ENCODE measurements at regions not wholly inside any gene's neighbourhood (a gene's known extent, or its start where the extent isn't known, plus 50 kb on each side); places are given as distances from the start of the nearest gene placed in this dataset.

DNA sequence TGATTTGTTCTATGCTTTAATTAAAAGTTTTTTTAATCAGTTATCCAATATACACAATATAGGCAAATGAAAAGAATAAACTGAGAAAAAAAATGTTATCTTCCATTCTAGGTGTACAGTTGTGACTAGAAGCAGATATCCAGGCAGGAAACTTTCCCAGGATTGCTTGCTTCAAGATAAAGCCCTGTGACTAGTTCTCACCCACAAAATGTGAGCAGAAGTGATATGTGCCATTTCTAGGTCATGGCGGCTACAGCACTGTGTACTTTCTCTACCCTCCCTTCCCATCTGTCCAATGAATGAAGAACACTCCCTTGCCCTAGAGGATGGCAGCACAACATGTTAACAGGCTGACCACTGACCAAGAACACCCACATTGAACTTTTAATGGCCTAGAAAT, 110.5 kb upstream of the STT3B start:
- Mint-ChIP-seq H3K4me1 (ENCODE audit: low read depth, unreplicated experiment) (peaks cover 18% of the 10 kb centered on the region), H3K27me3 (ENCODE audit: insufficient read depth, unreplicated experiment) (no peaks in the 10 kb centered on the region), H3K36me3 (ENCODE audit: insufficient read depth, unreplicated experiment) (no peaks in the 10 kb centered on the region), H3K9me3 (ENCODE audit: unreplicated experiment) (peaks cover 14% of the 10 kb centered on the region), H3K27ac (ENCODE audit: unreplicated experiment) (no peak overlapping the region), H3K4me3 (ENCODE audit: unreplicated experiment) (no peak overlapping the region)
- no peak for DNase-seq
- Histone ChIP-seq H3K4me3 (ENCODE audit: low read depth, low read length) (no peak overlapping the region), H3K9me3 (no peaks in the 10 kb centered on the region), H3K4me1 (peaks cover 7% of the 10 kb centered on the region; the same call in 1 of the 2 replicates), H3K27me3 (replicated peaks; ENCODE audit: control insufficient read depth, insufficient read depth, low read length) (no peaks in the 10 kb centered on the region), H3K36me3 (ENCODE audit: control insufficient read depth, insufficient read depth, low read length) (no peaks in the 10 kb centered on the region)
- TF ChIP-seq, protein P1, sequence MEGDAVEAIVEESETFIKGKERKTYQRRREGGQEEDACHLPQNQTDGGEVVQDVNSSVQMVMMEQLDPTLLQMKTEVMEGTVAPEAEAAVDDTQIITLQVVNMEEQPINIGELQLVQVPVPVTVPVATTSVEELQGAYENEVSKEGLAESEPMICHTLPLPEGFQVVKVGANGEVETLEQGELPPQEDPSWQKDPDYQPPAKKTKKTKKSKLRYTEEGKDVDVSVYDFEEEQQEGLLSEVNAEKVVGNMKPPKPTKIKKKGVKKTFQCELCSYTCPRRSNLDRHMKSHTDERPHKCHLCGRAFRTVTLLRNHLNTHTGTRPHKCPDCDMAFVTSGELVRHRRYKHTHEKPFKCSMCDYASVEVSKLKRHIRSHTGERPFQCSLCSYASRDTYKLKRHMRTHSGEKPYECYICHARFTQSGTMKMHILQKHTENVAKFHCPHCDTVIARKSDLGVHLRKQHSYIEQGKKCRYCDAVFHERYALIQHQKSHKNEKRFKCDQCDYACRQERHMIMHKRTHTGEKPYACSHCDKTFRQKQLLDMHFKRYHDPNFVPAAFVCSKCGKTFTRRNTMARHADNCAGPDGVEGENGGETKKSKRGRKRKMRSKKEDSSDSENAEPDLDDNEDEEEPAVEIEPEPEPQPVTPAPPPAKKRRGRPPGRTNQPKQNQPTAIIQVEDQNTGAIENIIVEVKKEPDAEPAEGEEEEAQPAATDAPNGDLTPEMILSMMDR (IDR thresholded peaks at IDR 0.05; ENCODE audit: insufficient read depth in 1 of 2, low read depth in 1 of 2, low read length in 1 of 2, severe bottlenecking in 1 of 2, unreplicated experiment in 1 of 2), result no peak
- intact Hi-C loops (cut with micrococcal nuclease; ENCODE audit: unreplicated experiment), result loop anchor here (5.0 kb wide), 1 partner anchor 45 kb away; no protein-coding TSS in a partner anchor
- BruUV-seq (replicated peaks), result no TSS peak
- ChIA-PET CTCF (no interaction called here), POLR2A (no interaction called here)

DNA sequence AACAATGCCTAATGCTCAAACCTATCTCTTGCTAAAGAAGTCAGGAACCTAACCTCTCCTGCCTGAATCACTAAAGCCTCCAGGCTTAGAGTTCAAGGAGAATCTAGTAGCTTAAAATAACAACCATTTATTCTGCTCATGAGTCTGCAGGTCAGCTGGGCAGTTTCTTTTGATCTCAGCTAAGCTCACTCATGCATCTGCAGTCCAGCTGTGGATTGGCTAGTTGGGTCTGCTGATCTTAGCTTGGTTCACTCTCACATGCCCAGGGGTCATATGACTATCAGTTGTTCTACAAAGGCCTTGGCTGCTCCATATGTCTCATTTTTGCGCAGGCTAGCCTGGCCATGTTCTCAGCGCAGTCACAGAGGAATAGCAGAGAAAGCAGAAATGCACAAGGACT, 109.2 kb upstream of the STT3B start:
- TF ChIP-seq, protein P1 (IDR thresholded peaks at IDR 0.05; ENCODE audit: insufficient read depth in 1 of 2, low read depth in 1 of 2, low read length in 1 of 2, severe bottlenecking in 1 of 2, unreplicated experiment in 1 of 2), result no peak
- H3K4me1 ChIP-seq, result peaks cover 7% of the 10 kb centered on the region; the same call in 1 of the 2 replicates
- Mint-ChIP-seq H3K4me1 (ENCODE audit: low read depth, unreplicated experiment) (peaks cover 18% of the 10 kb centered on the region), H3K4me3 (ENCODE audit: unreplicated experiment) (no peak overlapping the region), H3K27me3 (ENCODE audit: insufficient read depth, unreplicated experiment) (no peaks in the 10 kb centered on the region), H3K36me3 (ENCODE audit: insufficient read depth, unreplicated experiment) (no peaks in the 10 kb centered on the region), H3K9me3 (ENCODE audit: unreplicated experiment) (peaks cover 22% of the 10 kb centered on the region), H3K27ac (ENCODE audit: unreplicated experiment) (no peak overlapping the region)
- DNase-seq, result peak; percentile 21 to 51
- no TSS peak for BruUV-seq (replicated peaks)
- intact Hi-C loops (cut with micrococcal nuclease; ENCODE audit: unreplicated experiment), result loop anchor here (5.0 kb wide), 1 partner anchor 46 kb away; no protein-coding TSS in a partner anchor
- H3K27me3 ChIP-seq (replicated peaks; ENCODE audit: control insufficient read depth, insufficient read depth, low read length), result no peaks in the 10 kb centered on the region
- ChIA-PET POLR2A (no interaction called here), CTCF (no interaction called here)
- no peaks in the 10 kb centered on the region for H3K9me3 ChIP-seq
- H3K4me3 ChIP-seq (ENCODE audit: low read depth, low read length), result no peak overlapping the region
- H3K36me3 ChIP-seq (ENCODE audit: control insufficient read depth, insufficient read depth, low read length), result no peaks in the 10 kb centered on the region

DNA sequence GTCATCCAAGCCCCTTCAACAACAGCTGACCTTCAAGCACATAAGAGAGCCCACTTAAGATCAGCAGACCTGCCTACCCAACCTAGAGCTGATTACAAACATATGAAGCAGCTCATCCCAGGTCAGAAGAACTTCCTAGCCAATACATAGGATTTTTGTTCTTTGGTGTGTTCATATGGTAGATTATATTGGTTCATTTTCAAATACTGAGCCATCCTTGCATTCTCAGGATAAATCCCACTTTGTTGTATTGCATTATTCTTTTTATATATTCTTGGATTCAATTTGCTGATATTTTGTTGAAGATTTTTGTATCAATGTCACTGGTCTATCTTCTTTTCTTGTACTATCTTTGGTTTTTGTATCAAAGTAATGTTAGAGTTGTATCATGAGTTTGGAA, 107.3 kb upstream of the STT3B start:
- TF ChIP-seq, protein P1 (IDR thresholded peaks at IDR 0.05; ENCODE audit: insufficient read depth in 1 of 2, low read depth in 1 of 2, low read length in 1 of 2, severe bottlenecking in 1 of 2, unreplicated experiment in 1 of 2), result no peak
- Histone ChIP-seq H3K4me3 (ENCODE audit: low read depth, low read length) (no peak overlapping the region), H3K27me3 (replicated peaks; ENCODE audit: control insufficient read depth, insufficient read depth, low read length) (no peaks in the 10 kb centered on the region), H3K4me1 (peaks cover 2% of the 10 kb centered on the region; the same call in 1 of the 2 replicates), H3K9me3 (no peaks in the 10 kb centered on the region), H3K36me3 (ENCODE audit: control insufficient read depth, insufficient read depth, low read length) (no peaks in the 10 kb centered on the region)
- intact Hi-C loops (cut with micrococcal nuclease; ENCODE audit: unreplicated experiment), result no loop called here
- H3K36me3 Mint-ChIP-seq (ENCODE audit: insufficient read depth, unreplicated experiment), result no peaks in the 10 kb centered on the region
- DNase-seq, result no peak
- no TSS peak for BruUV-seq (replicated peaks)
- peaks cover 31% of the 10 kb centered on the region for H3K9me3 Mint-ChIP-seq (ENCODE audit: unreplicated experiment)
- ChIA-PET POLR2A (no interaction called here), CTCF (no interaction called here)
- no peak overlapping the region for H3K27ac Mint-ChIP-seq (ENCODE audit: unreplicated experiment)
- H3K27me3 Mint-ChIP-seq (ENCODE audit: insufficient read depth, unreplicated experiment), result no peaks in the 10 kb centered on the region
- peaks cover 18% of the 10 kb centered on the region for H3K4me1 Mint-ChIP-seq (ENCODE audit: low read depth, unreplicated experiment)
- no peak overlapping the region for H3K4me3 Mint-ChIP-seq (ENCODE audit: unreplicated experiment)
